T-helper 1 cell (primary cell): ENCODE measurements at regions not wholly inside any gene's neighbourhood (a gene's known extent, or its start where the extent isn't known, plus 50 kb on each side); places are given as distances from the start of the nearest gene placed in this dataset.
"Not testable (repeated sequence)": the region's sequence is repeated elsewhere in the genome, so short reads cannot be mapped to it uniquely, and the experiment has no call there.

Experiments
- DNase-seq, 5 donors: peaks; one replicate each; pipeline ENCODE4 v3.0.0-alpha.2; 2012 to 2020

- DNase-seq: no peak
These were observed 513.4 kb downstream of the ZNF385D start for GRCh38 chr3:21237638-21238037.

GRCh38 chr3:21235491-21235890, 515.5 kb downstream of the ZNF385D start:
- no peak for DNase-seq

- no peak for DNase-seq
These were observed 516.1 kb downstream of the ZNF385D start for GRCh38 chr3:21234933-21235332.

- no peak for DNase-seq
These were observed 521.4 kb downstream of the ZNF385D start for GRCh38 chr3:21229426-21230135.

GRCh38 chr3:21226086-21226485, 524.9 kb downstream of the ZNF385D start:
- no peak for DNase-seq

GRCh38 chr3:21220944-21221343, 530.1 kb downstream of the ZNF385D start:
- DNase-seq: no peak

- no peak for DNase-seq
These were observed 534.4 kb downstream of the ZNF385D start for GRCh38 chr3:21216598-21216997.

GRCh38 chr3:21204122-21204521, 546.9 kb downstream of the ZNF385D start:
- DNase-seq: not testable (repeated sequence)

GRCh38 chr3:21195203-21195602, 555.8 kb downstream of the ZNF385D start:
- DNase-seq: no peak

- DNase-seq: not testable (repeated sequence)
These were observed 557.0 kb downstream of the ZNF385D start for GRCh38 chr3:21194036-21194435.

- DNase-seq: no peak
These were observed 562.6 kb downstream of the ZNF385D start for GRCh38 chr3:21188459-21188858.

- no peak for DNase-seq
These were observed 565.1 kb downstream of the ZNF385D start for GRCh38 chr3:21185816-21186314.

GRCh38 chr3:21174461-21174860, 576.5 kb downstream of the ZNF385D start:
- DNase-seq: no peak

GRCh38 chr3:21170964-21171363, 580.0 kb downstream of the ZNF385D start:
- no peak for DNase-seq

GRCh38 chr3:21169948-21170347, 581.1 kb downstream of the ZNF385D start:
- DNase-seq: no peak

GRCh38 chr3:21168471-21168870, 582.5 kb downstream of the ZNF385D start:
- no peak for DNase-seq

GRCh38 chr3:21163956-21164355, 587.1 kb downstream of the ZNF385D start:
- DNase-seq: no peak

GRCh38 chr3:21159543-21159906, 591.5 kb downstream of the ZNF385D start:
- no peak for DNase-seq

- no peak for DNase-seq
These were observed 592.0 kb downstream of the ZNF385D start for GRCh38 chr3:21158861-21159542.

GRCh38 chr3:21154911-21155310, 596.1 kb downstream of the ZNF385D start:
- DNase-seq: no peak

GRCh38 chr3:21152555-21152954, 598.5 kb downstream of the ZNF385D start:
- DNase-seq: no peak

GRCh38 chr3:21142949-21143348, 608.1 kb downstream of the ZNF385D start:
- DNase-seq: no peak

GRCh38 chr3:21142031-21142430, 609.0 kb downstream of the ZNF385D start:
- no peak for DNase-seq

GRCh38 chr3:21140785-21141184, 610.2 kb downstream of the ZNF385D start:
- DNase-seq: no peak
